ENCODE measurements at regions not wholly inside any gene's neighbourhood (a gene's known extent, or its start where the extent isn't known, plus 50 kb on each side); places are given as distances from the start of the nearest gene placed in this dataset.
"Not testable (repeated sequence)": the region's sequence is repeated elsewhere in the genome, so short reads cannot be mapped to it uniquely, and the experiment has no call there.

DNA sequence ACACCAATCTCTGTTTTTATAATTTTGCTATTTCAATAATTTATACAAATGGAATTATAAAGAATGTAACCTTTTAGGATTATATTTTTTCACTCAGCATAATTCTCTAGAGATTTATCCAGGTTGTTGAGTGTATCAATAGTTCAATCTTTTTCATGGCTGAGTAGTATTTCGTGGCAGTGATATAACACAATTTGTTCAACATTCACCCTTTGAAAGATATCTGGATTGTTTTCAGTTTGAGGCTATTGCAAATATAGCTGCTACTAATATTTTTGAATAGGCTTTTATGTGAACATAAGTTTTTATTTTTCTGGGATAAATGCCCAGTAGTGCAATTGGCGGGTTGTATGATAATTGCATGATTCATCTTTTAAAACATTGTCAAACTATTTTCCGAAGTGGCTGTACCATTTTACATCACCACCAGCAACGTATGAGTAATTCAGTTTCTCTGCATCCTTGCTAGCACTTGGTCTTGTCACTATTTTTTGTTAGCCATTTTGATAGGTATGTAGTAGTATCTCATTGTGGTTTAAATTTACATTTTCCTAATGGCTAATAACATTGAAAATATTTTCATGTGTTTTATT lies 55.6 kb upstream of the ABCD3 start:
- no peak for DNase-seq

DNA sequence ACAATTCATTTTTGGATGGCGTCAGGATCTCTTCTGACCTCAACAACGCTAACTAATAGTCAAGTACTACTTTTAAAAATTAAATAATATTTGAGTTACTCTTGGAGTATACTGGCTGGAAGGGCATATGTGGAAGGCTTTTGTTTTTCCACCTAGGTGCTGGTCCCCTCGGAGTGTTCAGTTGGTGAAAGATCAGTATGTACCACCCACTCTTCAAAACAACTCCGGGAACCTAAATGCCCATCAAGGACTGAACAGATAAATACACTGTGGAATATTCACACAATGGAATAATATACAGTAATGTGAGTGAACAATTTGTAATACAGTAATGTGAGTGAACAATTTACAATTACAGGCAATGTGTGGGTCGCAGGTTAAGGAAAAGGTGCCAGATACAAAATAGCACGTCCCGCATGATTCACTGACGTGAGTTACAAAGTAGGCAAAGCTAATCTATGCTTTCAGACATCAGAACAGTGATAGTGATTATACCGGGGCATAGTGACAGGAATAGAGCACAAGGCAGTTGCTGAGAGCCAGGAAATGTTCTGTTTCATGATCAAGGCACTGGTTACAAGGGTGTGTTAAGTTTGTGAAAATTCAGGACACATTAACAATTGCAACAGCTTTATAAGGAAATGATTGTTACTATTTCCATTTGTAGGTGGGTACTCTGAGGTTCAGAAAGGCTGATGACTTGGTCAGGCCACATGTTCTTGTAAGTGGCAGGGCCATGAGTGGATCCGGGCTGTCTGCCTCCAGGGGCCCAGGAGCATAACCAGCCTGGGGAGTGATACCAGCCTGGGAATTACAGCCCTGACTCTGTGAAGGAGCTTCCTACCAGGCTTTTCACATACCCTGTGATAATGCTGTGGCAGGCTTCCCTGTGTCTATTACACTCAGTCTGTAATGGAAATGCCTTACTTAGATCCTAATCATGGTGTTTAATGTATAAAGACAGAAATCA lies 59.3 kb upstream of the ABCD3 start:
- DNase-seq, result no peak

DNA sequence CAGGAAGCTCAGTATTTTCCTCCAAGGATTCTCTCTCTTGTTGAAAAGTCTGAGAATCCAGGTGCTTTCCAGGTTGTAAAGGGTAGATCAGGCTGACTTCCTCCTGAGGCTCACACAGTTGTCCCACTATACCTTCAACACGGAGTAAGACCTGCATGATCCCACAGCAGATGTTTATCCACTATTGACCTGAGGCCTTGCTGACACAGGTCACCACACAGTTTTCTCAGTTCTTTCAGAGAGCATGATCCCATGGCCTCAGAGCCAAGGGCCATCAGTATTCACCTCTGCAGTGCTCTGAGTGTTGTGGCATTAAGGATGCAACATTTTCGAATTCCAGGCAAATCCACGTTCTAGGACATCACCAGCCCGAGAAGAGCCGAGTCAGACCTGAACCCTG lies 60.5 kb upstream of the ABCD3 start:
- DNase-seq, result no peak

- DNase-seq, result no peak
Measured at GRCh38 chr1:94355485-94355980, 62.7 kb upstream of the ABCD3 start.

DNA sequence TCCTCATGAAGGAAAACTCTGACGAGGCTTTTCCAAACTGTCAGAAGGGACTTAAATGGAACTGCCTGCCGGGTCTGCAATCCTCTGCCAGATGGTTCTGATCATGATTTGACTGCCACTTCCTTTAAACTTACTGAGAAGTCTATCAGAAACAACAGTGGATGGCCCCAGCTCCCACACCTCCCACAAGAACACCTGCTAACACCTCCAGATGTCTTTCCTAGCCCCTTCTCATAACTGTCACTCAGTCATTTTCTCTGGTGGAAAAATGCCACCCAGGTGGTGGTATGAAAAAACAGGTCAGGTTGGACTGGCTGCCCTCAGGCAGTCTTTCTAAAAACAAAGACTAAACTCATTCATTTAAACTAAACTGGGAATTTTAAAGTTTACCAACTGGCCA lies 66.7 kb upstream of the ABCD3 start:
- no peak for DNase-seq

GRCh38 chr1:94350350-94350924 lies 67.8 kb upstream of the ABCD3 start:
- no peak for DNase-seq

DNA sequence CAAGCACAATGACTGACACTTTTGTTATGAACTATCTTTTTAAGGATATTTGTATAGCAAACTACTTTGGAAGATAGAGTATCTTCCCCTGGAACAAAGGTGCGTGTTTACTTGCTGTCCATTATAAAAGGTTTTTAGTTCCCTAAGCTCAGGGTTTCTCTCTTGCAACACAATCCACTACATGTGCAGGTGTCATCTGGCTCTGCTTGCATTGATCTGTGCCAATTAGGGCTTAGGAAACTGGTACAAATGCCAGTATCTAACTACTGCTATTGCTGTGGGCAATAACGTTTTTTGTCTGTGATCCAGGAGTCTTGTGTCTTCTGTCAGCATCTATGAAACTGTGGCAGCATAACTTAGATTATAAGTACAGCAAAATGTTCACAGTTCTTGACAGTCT lies 68.3 kb upstream of the ABCD3 start:
- no peak for DNase-seq

- not testable (repeated sequence) for DNase-seq
Measured at GRCh38 chr1:94348386-94348785, 69.8 kb upstream of the ABCD3 start.

- DNase-seq, result no peak
Measured at GRCh38 chr1:94345148-94345721, 73.0 kb upstream of the ABCD3 start.

DNA sequence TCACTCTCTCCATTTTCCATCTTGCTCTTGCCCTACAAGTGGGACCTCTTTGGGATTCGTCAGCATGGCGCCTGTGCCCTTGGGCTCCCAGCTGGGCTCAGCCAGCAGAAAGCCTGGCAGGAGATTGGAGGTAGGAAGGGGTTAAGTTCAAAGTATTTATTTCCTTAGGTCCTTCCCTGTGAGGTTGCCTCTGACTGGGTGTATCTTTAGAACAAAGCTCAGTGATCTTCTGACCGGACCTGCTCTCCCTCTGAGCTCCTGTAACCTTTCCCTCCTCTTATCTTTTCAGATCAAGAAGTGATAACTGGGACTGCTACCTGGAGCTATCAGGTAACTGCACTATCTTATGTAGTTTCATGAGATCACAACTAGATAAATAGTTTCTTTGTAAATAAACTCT lies 75.8 kb upstream of the ABCD3 start:
- no peak for DNase-seq

GRCh38 chr1:94339206-94339927 lies 78.8 kb upstream of the ABCD3 start:
- no peak for DNase-seq

DNA sequence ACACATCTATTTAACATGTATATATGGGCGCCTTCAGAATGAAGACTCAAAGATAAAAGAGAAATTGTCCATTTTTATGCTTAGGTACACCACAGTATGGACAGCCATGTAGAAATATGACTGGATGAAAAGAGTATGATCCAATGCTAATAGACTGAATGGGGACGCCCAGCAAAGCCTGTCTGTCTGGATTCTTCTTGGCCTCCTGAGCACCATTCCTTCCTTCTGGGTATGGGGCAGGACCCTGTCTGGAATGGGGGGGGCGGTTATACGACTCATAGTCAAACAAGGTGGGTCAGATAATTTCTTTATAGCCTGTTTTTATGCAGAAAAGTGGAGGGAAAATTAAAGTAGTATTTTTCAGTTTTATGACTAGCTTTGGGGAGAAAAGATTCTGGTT lies 81.2 kb upstream of the ABCD3 start:
- no peak for DNase-seq

- peak; percentile 5 to 25 for DNase-seq
Measured at GRCh38 chr1:94335950-94336349, 82.2 kb upstream of the ABCD3 start.

DNA sequence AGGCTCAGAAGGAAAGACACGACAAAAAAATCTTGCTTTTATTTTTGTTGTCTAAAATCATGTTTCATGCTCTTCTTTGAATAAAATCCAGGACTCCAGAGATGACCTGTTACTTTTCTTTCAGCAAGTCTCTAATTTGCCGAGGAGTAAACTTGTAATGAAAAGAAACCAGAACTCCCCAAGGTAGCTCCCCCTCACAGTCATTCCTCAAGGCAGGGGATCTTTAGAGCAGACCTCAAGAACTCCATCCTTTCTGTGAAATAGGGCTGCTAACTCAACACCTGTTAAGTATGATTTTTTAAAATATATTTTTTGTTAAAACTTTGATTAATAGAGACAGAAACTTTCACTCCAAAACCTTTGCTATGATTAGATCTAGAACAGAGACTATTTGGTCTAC lies 82.7 kb upstream of the ABCD3 start:
- no peak for DNase-seq

- no peak for DNase-seq
Measured at GRCh38 chr1:94334764-94335163, 83.4 kb upstream of the ABCD3 start.

DNA sequence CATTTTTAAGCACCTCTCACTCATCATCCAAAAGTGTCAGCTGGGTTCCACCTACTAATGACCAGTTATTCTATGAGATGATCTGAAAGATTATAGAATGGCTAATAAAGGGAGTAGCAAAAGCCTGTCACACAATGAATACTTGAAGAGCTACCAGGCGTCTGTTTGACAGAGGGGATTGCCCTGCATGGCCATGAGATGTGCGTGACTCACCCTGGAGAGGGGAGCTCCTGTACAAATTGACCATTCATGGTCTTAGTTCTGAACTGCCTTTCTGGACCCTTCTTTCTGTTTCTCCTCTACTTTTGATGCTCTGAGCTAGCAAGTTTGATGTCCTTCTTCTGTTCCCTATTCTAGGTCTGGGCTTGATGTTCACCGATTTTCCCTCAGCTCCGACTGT lies 85.2 kb upstream of the ABCD3 start:
- DNase-seq, result no peak

DNA sequence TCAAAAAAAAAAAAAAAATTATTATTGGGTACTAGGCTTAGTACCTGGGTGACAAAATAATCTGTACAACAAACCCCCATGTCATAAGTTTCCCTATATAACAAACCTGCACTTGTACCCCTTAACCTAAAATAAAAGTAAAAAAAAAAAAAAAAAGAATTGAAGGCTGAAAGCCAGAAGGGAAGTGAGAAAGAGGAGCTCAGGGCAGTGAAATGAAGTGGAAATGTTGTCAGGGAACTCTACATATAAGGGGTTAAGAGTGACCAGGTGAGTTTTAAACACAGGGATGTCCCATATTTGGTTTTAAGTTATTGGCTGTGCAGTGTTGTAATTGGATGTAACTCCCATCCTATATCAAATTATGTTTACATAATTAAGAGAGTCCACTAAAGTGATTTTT lies 85.7 kb upstream of the ABCD3 start:
- no peak for DNase-seq

GRCh38 chr1:94329986-94330385 lies 88.2 kb upstream of the ABCD3 start:
- DNase-seq, result no peak

GRCh38 chr1:94329276-94329675 lies 88.9 kb upstream of the ABCD3 start:
- DNase-seq, result no peak

- no peak for DNase-seq
Measured at GRCh38 chr1:94327001-94327690, 89.8 kb upstream of the ARHGAP29 start.

DNA sequence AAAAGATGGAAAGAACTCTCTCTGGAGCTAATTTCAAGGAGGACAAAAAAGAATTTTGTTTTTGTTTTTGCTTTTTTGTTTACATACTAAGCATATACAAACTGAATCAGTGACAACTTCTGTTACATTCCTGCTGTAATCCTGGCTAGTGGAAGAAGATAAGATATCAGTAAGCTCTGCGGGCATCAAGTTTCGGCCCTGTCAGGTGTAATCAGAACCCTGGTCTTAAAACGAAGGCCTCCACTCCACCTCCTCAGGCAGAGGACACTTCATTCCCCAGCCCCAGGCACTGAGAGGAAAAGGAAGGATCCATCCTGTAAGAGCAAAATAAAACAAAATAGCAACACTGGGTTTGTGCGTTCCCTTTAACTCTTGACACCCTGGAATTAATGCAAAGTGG lies 88.9 kb upstream of the ARHGAP29 start:
- DNase-seq, result no peak
